Glutamatergic neuron (in vitro differentiated cells): ENCODE measurements at regions not wholly inside any gene's neighbourhood (a gene's known extent, or its start where the extent isn't known, plus 50 kb on each side); places are given as distances from the start of the nearest gene placed in this dataset.

Experiments
- DNase-seq: peaks from one replicate; pipeline ENCODE4 v3.0.0; 2022
- H3K27ac Mint-ChIP-seq: one replicate; pipeline ENCODE4 v1.8.0; 2020; ENCODE audit warnings: mild to moderate bottlenecking, mixed read lengths, inconsistent platforms; ENCODE audit not compliant: unreplicated experiment
- H3K27me3 Mint-ChIP-seq: one replicate; pipeline ENCODE4 v1.8.0; 2020; ENCODE audit warnings: mild to moderate bottlenecking, moderate library complexity, mixed read lengths, inconsistent platforms; ENCODE audit not compliant: unreplicated experiment
- H3K36me3 Mint-ChIP-seq: one replicate; pipeline ENCODE4 v1.8.0; 2020; ENCODE audit warnings: mild to moderate bottlenecking, mixed read lengths, inconsistent platforms; ENCODE audit not compliant: unreplicated experiment
- H3K4me1 Mint-ChIP-seq: one replicate; pipeline ENCODE4 v1.8.0; 2020; ENCODE audit warnings: mild to moderate bottlenecking, low read depth, mixed read lengths, inconsistent platforms; ENCODE audit not compliant: unreplicated experiment
- H3K4me3 Mint-ChIP-seq: one replicate; pipeline ENCODE4 v1.8.0; 2020; ENCODE audit warnings: mild to moderate bottlenecking, mixed read lengths, inconsistent platforms; ENCODE audit not compliant: unreplicated experiment
- H3K9me3 Mint-ChIP-seq: one replicate; pipeline ENCODE4 v1.8.0; 2020; ENCODE audit warnings: mild to moderate bottlenecking, moderate library complexity, mixed read lengths, inconsistent platforms; ENCODE audit not compliant: unreplicated experiment
- TF ChIP-seq, protein P1 (sequence below): fragments of 200-600 bp; sonication (generic); IDR thresholded peaks from one replicate; pipeline ENCODE4 v1.5.0; 2021; ENCODE audit not compliant: partially characterized antibody, unreplicated experiment

DNA sequence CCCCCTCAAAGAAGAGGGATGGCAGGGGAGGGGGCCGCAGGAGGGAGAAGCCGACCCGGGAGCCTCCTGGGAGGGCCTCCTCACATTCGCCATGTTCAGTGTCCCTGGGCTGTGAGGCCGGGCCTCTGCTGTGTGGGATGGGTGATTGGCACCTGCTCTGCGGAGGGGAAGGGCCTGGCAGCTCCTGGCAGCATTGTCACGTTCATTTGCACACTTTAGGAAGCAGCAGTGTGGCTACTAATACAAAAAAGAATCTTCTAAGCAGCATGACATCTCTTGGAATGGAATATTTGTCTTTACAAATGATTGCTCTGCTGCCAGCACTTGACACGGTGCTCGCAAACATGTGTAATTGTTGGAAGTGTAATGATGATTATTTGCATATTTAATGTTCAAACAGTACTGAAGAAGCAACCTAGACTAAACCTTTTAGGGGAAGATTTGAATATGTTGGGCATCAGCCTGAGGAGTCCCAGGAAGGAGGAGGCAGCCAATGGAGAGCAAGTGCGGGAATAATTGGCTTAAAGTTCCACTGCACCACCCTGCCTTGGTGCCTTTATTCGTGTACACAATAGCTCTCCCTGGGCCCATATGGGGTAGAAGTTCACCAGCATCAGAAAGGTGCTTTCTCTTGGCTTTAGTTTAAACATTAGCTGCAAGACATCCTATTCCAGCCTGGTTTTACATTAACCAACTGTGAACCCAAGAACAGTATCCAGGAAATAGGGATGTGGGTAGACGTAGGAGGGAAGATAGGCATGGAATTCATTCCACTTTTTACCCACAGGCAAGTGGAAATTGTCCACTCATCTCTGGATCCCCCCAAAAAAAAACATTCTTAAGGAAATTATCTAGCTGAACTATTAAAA is 404.9 kb downstream of the TMEM182 start:
- Mint-ChIP-seq H3K4me1 (peaks cover 4% of the 10 kb centered on the region), H3K27me3 (no peaks in the 10 kb centered on the region), H3K9me3 (no peaks in the 10 kb centered on the region), H3K36me3 (no peaks in the 10 kb centered on the region), H3K4me3 (no peak overlapping the region), H3K27ac (no peak overlapping the region)
- TF ChIP-seq, protein P1, sequence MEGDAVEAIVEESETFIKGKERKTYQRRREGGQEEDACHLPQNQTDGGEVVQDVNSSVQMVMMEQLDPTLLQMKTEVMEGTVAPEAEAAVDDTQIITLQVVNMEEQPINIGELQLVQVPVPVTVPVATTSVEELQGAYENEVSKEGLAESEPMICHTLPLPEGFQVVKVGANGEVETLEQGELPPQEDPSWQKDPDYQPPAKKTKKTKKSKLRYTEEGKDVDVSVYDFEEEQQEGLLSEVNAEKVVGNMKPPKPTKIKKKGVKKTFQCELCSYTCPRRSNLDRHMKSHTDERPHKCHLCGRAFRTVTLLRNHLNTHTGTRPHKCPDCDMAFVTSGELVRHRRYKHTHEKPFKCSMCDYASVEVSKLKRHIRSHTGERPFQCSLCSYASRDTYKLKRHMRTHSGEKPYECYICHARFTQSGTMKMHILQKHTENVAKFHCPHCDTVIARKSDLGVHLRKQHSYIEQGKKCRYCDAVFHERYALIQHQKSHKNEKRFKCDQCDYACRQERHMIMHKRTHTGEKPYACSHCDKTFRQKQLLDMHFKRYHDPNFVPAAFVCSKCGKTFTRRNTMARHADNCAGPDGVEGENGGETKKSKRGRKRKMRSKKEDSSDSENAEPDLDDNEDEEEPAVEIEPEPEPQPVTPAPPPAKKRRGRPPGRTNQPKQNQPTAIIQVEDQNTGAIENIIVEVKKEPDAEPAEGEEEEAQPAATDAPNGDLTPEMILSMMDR = no peak
- DNase-seq = no peak

DNA sequence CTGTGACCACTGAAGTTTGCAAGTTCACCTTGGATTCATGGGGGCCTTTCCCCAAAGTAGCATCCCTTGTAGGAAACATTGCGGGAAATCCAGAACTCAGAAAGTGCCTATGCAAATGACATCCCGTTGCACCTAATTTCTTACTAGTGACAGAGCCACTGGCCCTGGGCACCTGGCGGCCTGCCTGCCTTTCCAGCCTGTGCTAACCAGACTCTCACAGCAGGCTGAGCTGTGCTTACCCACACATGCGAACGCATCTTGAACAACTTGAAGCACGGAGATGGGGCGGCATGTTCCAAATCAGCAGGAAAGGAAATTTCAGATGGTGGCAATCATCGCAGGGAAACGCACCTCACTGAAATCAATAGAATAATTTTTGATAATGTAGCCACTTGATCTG is 405.8 kb downstream of the TMEM182 start:
- Mint-ChIP-seq H3K9me3 (no peaks in the 10 kb centered on the region), H3K4me1 (peaks cover 4% of the 10 kb centered on the region), H3K4me3 (no peak overlapping the region), H3K36me3 (no peaks in the 10 kb centered on the region), H3K27ac (no peak overlapping the region), H3K27me3 (no peaks in the 10 kb centered on the region)
- DNase-seq = no peak
- TF ChIP-seq, protein P1 = no peak

DNA sequence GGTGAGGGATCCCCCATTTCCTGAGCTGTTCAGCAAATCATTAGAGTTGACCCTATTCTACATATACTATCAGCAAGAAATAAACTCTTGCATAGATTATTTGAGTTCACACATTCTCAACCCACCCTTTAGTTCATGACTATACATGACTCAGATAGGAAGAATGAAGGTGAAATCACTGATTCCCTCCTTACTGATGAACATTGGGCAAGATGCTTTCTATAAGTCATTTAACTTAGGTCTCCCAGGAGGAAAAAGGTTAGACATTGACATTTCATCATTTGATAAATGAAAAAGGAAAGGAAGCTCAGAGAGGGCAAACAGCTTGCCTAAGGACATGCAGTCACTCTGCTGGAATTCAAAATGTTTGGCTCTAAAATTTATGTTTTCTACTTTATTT is 408.0 kb downstream of the TMEM182 start:
- no peaks in the 10 kb centered on the region for H3K36me3 Mint-ChIP-seq
- no peak overlapping the region for H3K4me3 Mint-ChIP-seq
- no peak for DNase-seq
- no peaks in the 10 kb centered on the region for H3K4me1 Mint-ChIP-seq
- H3K27me3 Mint-ChIP-seq = no peaks in the 10 kb centered on the region
- no peak overlapping the region for H3K27ac Mint-ChIP-seq
- TF ChIP-seq, protein P1 = no peak
- H3K9me3 Mint-ChIP-seq = no peaks in the 10 kb centered on the region

DNA sequence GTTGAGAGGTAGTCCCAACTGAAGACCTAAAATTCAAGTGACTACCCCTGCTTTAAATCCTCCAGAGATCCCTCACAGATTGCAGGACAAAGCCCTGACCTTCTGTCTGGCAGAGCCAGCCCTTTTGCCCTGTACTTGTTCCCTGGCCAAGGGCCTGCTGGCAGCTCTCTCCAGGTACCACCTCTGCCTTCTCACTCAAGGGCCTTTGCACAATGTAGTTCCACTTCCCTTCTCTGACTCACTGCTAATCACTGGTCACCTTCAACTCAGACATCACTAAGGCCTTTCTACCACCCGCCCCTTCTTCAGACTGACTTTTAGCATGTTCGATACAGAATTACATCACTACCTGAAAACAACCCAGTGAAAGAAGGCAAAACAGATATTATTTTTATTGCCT is 411.0 kb downstream of the TMEM182 start:
- H3K4me3 Mint-ChIP-seq = no peak overlapping the region
- H3K36me3 Mint-ChIP-seq = no peaks in the 10 kb centered on the region
- H3K9me3 Mint-ChIP-seq = peaks cover 2% of the 10 kb centered on the region
- peaks cover 2% of the 10 kb centered on the region for H3K4me1 Mint-ChIP-seq
- TF ChIP-seq, protein P1 = no peak
- no peak overlapping the region for H3K27ac Mint-ChIP-seq
- no peak for DNase-seq
- H3K27me3 Mint-ChIP-seq = no peaks in the 10 kb centered on the region

DNA sequence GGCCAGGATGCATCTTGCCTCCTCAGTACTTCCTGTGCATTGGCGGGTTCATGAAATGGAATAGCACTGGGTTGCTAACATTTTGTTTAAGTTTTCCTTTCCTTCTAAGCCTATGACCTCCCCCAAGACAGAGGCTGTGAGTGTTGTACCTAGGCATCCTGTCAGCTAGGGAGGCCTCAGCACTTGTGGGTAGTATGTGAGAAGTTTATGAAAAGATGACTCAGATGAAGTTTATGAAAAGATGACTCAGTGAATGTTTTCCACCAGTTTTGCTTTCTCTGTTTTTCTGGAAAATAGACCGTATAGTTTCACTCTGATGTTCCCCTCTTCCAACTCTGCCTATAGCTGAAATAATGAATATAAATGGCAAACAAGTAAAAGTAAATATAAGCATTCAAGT is 412.9 kb downstream of the TMEM182 start:
- H3K27ac Mint-ChIP-seq = no peak overlapping the region
- TF ChIP-seq, protein P1 = no peak
- H3K27me3 Mint-ChIP-seq = no peaks in the 10 kb centered on the region
- peaks cover 2% of the 10 kb centered on the region for H3K4me1 Mint-ChIP-seq
- H3K36me3 Mint-ChIP-seq = no peaks in the 10 kb centered on the region
- DNase-seq = no peak
- H3K4me3 Mint-ChIP-seq = no peak overlapping the region
- H3K9me3 Mint-ChIP-seq = peaks cover 2% of the 10 kb centered on the region
